ENCODE measurements at regions not wholly inside any gene's neighbourhood (a gene's known extent, or its start where the extent isn't known, plus 50 kb on each side); places are given as distances from the start of the nearest gene placed in this dataset.

- no peak for DNase-seq
Observed at GRCh38 chr7:46518713-46519112, 597.6 kb upstream of the IGFBP3 start.

- no peak for DNase-seq
Observed at GRCh38 chr7:46515844-46516590, 594.9 kb upstream of the IGFBP3 start.

- no peak for DNase-seq
Observed at GRCh38 chr7:46513447-46513848, 592.4 kb upstream of the IGFBP3 start.

- no peak for DNase-seq
Observed at GRCh38 chr7:46512891-46513413, 591.9 kb upstream of the IGFBP3 start.

GRCh38 chr7:46511442-46512215, 590.6 kb upstream of the IGFBP3 start:
- no peak for DNase-seq

GRCh38 chr7:46508583-46508982, 587.5 kb upstream of the IGFBP3 start:
- no peak for DNase-seq

GRCh38 chr7:46507560-46507959, 586.5 kb upstream of the IGFBP3 start:
- no peak for DNase-seq

- DNase-seq: no peak
Observed at GRCh38 chr7:46494441-46494840, 573.4 kb upstream of the IGFBP3 start.

GRCh38 chr7:46494028-46494427, 573.0 kb upstream of the IGFBP3 start:
- no peak for DNase-seq

- no peak for DNase-seq
Observed at GRCh38 chr7:46493196-46493595, 572.1 kb upstream of the IGFBP3 start.

- no peak for DNase-seq
Observed at GRCh38 chr7:46492466-46492865, 571.4 kb upstream of the IGFBP3 start.

- no peak for DNase-seq
Observed at GRCh38 chr7:46490406-46490805, 569.3 kb upstream of the IGFBP3 start.

- no peak for DNase-seq
Observed at GRCh38 chr7:46489106-46489505, 568.0 kb upstream of the IGFBP3 start.

- no peak for DNase-seq
Observed at GRCh38 chr7:46488607-46489006, 567.5 kb upstream of the IGFBP3 start.

- no peak for DNase-seq
Observed at GRCh38 chr7:46486256-46487206, 565.5 kb upstream of the IGFBP3 start.

- no peak for DNase-seq
Observed at GRCh38 chr7:46485481-46486065, 564.5 kb upstream of the IGFBP3 start.

- no peak for DNase-seq
Observed at GRCh38 chr7:46484906-46485305, 563.8 kb upstream of the IGFBP3 start.

GRCh38 chr7:46480619-46481018, 559.5 kb upstream of the IGFBP3 start:
- no peak for DNase-seq

GRCh38 chr7:46479680-46480079, 558.6 kb upstream of the IGFBP3 start:
- no peak for DNase-seq

- DNase-seq: no peak
Observed at GRCh38 chr7:46478046-46478445, 557.0 kb upstream of the IGFBP3 start.

GRCh38 chr7:46468753-46469356, 547.8 kb upstream of the IGFBP3 start:
- no peak for DNase-seq

- DNase-seq: no peak
Observed at GRCh38 chr7:46463170-46463569, 542.1 kb upstream of the IGFBP3 start.

Data from CD4-positive, alpha-beta T cell treated with Interleukin-15 for 1 hour (primary cell).